Nephron progenitor cell (in vitro differentiated cells): ENCODE measurements at regions not wholly inside any gene's neighbourhood (a gene's known extent, or its start where the extent isn't known, plus 50 kb on each side); places are given as distances from the start of the nearest gene placed in this dataset.
A peak's percentile ranks its signal among the peaks of the same experiment; 100 is the strongest.

ENCODE experiments used
- DNase-seq: peaks from one replicate; pipeline ENCODE4 v3.0.0; 2021
- H3K27ac Mint-ChIP-seq: 2 replicates; pipeline ENCODE4 v1.8.0; 2021; ENCODE audit warnings: mild to moderate bottlenecking, moderate library complexity, mixed read lengths
- H3K27me3 Mint-ChIP-seq: 2 replicates; pipeline ENCODE4 v1.8.0; 2021; ENCODE audit warnings: mild to moderate bottlenecking, low read depth, mixed read lengths; ENCODE audit not compliant: poor library complexity
- H3K36me3 Mint-ChIP-seq: 2 replicates; pipeline ENCODE4 v1.8.0; 2021; ENCODE audit warnings: low read depth, mixed read lengths
- H3K4me1 Mint-ChIP-seq: 2 replicates; pipeline ENCODE4 v1.8.0; 2021; ENCODE audit warnings: mixed read lengths
- H3K4me3 Mint-ChIP-seq: 2 replicates; pipeline ENCODE4 v1.8.0; 2021; ENCODE audit warnings: mild to moderate bottlenecking, moderate library complexity, mixed read lengths
- H3K9me3 Mint-ChIP-seq: 2 replicates; pipeline ENCODE4 v1.8.0; 2021; ENCODE audit warnings: mild to moderate bottlenecking, moderate library complexity, mixed read lengths
- TF ChIP-seq, protein P1 (sequence below): fragments of 200-600 bp; sonication (generic); IDR thresholded peaks from 2 replicates; pipeline ENCODE4 v1.5.0; 2021; ENCODE audit warnings: antibody characterized with exemption

DNA sequence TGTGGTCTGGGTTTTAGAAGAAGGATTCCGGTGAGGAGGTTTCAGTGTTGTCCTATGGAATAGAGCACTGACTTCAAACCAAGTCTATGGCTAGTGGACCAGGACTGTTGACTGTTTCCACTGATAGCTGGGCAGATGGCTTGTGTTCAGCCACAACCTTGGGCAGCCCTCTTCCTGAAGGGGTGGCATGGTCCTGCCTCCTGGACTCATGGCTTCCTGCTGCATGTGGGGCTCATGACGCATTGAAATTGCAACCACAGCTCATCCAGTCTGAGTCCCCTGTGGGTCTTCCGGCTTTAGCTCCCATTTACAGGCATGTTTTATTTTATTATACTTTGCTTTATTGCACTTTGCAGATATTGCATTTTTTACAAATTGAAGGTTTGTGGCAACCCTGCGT is 105.0 kb downstream of the B3GNT2 start:
- DNase-seq = no peak
- no peak overlapping the region for H3K4me3 Mint-ChIP-seq
- H3K36me3 Mint-ChIP-seq = no peaks in the 10 kb centered on the region
- peaks cover 26% of the 10 kb centered on the region for H3K4me1 Mint-ChIP-seq
- H3K27ac Mint-ChIP-seq = no peak overlapping the region
- no peaks in the 10 kb centered on the region for H3K9me3 Mint-ChIP-seq
- TF ChIP-seq, protein P1, sequence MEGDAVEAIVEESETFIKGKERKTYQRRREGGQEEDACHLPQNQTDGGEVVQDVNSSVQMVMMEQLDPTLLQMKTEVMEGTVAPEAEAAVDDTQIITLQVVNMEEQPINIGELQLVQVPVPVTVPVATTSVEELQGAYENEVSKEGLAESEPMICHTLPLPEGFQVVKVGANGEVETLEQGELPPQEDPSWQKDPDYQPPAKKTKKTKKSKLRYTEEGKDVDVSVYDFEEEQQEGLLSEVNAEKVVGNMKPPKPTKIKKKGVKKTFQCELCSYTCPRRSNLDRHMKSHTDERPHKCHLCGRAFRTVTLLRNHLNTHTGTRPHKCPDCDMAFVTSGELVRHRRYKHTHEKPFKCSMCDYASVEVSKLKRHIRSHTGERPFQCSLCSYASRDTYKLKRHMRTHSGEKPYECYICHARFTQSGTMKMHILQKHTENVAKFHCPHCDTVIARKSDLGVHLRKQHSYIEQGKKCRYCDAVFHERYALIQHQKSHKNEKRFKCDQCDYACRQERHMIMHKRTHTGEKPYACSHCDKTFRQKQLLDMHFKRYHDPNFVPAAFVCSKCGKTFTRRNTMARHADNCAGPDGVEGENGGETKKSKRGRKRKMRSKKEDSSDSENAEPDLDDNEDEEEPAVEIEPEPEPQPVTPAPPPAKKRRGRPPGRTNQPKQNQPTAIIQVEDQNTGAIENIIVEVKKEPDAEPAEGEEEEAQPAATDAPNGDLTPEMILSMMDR = no peak
- no peaks in the 10 kb centered on the region for H3K27me3 Mint-ChIP-seq

DNA sequence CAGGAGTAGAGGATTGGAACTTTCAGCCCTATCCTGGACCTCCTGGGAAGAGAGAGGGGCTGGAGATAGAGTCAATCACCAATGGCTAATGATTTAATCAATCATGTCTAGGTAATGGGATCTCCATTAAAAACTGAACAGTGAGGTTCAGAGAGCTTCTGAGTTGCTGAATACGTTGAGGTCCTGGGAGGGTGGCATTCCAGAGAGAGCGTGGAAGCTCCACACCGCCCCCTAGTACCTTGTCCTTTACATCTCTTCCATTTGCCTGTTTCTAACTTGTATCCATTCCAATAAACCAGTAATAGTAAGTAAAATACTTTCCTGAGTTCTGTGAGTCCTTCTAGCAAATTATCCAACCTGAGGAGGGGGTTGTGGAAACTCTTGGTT is 101.7 kb downstream of the B3GNT2 start:
- no peaks in the 10 kb centered on the region for H3K27me3 Mint-ChIP-seq
- no peak overlapping the region for H3K27ac Mint-ChIP-seq
- TF ChIP-seq, protein P1 = no peak
- no peaks in the 10 kb centered on the region for H3K9me3 Mint-ChIP-seq
- H3K36me3 Mint-ChIP-seq = no peaks in the 10 kb centered on the region
- H3K4me3 Mint-ChIP-seq = no peak overlapping the region
- no peak for DNase-seq
- H3K4me1 Mint-ChIP-seq = peaks cover 28% of the 10 kb centered on the region

DNA sequence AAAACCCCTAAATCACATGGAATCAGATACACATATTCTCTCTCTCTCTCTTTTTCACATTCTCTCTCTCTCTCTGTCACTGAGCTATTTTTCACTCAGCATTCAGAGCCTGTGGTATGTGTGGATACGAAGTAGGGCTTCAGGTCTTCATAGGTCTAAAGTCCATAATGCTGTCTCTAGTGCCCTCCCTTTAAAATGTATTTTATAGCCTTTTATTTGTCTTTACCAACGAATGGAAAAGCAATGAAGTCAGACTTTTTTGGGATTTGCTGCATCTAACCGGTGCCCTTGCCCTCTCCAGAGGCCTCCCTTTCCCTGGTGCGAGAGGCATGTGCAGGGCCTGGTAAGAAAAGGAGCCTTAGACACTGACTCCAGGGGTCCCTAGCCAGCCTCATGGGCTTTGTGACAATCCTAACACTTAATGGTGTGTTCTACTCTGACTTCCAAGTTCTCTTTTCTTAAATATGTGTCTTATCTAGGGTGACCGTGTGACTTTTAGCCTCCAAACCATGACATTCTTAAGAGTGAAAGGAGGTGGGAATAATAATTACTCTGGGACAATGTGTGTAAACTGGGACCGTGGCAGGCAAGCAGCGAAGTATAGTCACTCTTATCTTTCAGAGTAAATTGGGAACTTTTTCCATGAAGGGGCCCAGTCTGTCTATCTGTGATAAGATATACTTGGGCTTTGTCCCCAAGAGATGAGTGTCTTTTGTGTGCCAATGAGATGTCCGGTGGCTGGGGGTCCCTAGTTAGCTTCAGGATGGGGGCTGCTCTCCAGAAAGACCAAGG is 101.1 kb downstream of the B3GNT2 start:
- H3K36me3 Mint-ChIP-seq = no peaks in the 10 kb centered on the region
- no peak overlapping the region for H3K27ac Mint-ChIP-seq
- TF ChIP-seq, protein P1 = no peak
- H3K4me1 Mint-ChIP-seq = peaks cover 34% of the 10 kb centered on the region
- no peaks in the 10 kb centered on the region for H3K27me3 Mint-ChIP-seq
- no peak overlapping the region for H3K4me3 Mint-ChIP-seq
- H3K9me3 Mint-ChIP-seq = no peaks in the 10 kb centered on the region
- no peak for DNase-seq

DNA sequence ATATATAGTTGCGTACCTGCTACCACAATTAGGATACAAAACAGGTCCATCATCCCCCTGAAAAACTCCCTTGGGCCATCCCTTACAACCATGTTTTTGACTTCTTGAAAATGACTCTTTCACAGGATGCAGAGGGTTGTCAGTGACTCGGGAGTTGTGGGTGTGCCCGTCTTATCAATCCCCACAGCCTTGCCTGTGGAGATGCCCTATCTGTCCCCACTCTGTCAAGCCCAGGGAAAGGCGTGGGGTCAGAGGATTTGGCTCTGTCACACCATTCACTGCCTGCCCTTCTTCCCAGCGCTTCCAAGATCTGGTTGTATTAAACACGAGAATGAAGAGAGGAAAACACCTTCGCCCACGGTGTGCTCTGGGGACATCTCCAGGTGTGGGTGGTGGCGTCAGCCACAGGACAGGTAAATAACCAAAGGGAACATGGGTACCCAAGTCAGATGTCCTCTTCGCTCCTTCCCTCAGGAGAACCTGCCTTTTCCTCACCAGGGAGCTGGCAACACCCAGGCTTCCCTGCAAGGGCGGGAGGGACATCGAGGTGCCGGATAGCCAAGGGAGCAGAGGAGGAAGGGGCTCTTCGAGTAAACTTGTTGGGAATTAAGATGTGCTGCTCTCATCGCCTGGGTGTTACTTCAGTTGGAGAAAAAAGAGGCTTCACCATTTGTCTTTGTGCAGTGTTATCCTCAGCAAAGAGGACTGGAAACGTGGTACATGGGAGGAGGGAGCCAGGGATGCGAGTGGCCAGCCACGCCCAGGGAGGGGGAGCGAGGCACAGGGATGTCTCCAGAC is 100.3 kb downstream of the B3GNT2 start:
- TF ChIP-seq, protein P1 = no peak
- no peak for DNase-seq
- Mint-ChIP-seq H3K36me3 (no peaks in the 10 kb centered on the region), H3K27ac (peak overlapping the region; percentile 45), H3K4me3 (no peak overlapping the region), H3K4me1 (peaks cover 40% of the 10 kb centered on the region), H3K9me3 (no peaks in the 10 kb centered on the region), H3K27me3 (no peaks in the 10 kb centered on the region)

DNA sequence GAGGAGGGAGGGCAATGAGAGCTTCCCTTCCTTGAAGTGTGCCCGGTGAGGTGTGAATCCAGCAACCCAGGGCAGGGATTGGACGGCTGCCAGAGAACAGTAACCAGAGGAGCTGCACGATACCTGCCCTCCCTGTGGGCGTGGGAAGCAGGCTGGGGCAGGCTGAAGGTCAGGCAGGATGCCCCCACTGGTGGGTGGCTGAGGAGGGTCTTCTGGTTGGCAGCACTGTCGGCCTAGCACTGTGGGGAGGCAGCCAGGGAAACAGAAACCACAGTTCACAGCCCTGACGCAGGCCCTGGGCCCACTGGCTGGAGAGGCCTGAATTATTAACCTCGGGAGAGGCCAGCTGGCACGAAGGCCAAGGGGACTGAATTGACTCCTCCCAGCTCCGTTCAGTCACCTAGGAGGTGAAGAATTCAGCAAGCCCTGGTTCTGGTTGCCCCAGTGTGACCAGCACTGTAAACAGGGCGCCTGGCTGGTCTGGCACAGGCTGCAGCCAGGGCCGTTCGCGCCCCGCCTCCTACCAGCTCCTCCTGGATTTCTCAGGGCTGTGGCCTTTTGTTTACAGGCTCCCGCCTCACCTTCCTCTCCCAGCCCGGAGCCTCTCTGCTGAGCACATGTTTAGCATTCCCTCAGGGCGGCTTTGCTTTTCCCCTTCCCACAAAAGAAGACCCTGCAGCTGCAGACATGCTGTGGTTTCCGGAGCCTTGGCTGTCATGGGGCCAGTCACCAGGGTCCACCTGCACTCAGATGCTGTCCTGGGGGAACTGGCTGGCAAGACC is 97.8 kb downstream of the B3GNT2 start:
- Mint-ChIP-seq H3K9me3 (no peaks in the 10 kb centered on the region), H3K4me3 (no peak overlapping the region), H3K27me3 (no peaks in the 10 kb centered on the region), H3K27ac (peak overlapping the region; percentile 91), H3K4me1 (peaks cover 40% of the 10 kb centered on the region), H3K36me3 (no peaks in the 10 kb centered on the region)
- DNase-seq = peak; percentile 39
- TF ChIP-seq, protein P1 = no peak
